Right hindlimb (tissue), 1 donor: ENCODE measurements at regions not wholly inside any gene's neighbourhood (a gene's known extent, or its start where the extent isn't known, plus 50 kb on each side); places are given as distances from the start of the nearest gene placed in this dataset.
"Not testable (repeated sequence)": the region's sequence is repeated elsewhere in the genome, so short reads cannot be mapped to it uniquely, and the experiment has no call there.

Experiments used
- DNase-seq: peaks from one replicate; pipeline ENCODE4 v3.0.0-alpha.2; 2018

DNA sequence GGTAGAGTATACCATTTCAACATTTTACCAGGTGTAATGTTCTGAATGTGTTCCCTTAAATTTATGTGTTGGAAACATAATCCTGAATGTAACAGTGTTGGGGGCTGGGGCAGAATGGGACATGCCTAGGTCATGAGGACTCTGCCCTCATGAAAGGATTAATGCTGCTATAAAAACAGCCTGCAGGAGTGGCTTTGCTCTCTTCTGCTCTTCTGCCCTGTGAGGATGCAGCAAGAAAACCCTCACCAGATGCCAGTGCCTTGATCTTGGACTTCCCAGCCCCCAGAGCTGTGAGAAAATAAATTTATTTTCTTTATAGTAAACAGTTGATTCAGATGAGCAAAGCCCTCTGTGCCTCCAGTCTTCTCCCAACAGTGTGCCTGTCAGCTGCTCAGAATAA lies 326.0 kb upstream of the ONECUT1 start:
- no peak for DNase-seq

GRCh38 chr15:53115563-53115962 lies 325.4 kb upstream of the ONECUT1 start:
- DNase-seq, result no peak

DNA sequence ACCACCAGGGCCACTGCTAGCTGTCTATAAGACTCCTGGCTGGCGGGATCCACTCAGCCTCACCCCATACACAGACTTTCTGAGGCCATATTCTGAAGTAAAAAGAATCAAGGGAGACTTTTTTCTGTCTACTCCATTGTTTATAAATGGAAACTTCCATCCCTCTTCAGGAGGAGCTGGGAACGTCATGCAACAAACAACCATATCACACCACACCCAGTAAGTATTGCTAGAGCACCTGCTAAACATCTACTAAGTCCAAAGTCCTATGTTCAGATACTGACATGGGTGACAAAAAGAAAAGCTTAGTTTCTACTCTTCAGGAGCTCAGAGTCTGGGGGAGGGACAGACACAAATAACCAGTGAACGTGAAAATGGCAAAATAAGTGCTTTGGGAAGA lies 324.8 kb upstream of the ONECUT1 start:
- DNase-seq, result no peak

DNA sequence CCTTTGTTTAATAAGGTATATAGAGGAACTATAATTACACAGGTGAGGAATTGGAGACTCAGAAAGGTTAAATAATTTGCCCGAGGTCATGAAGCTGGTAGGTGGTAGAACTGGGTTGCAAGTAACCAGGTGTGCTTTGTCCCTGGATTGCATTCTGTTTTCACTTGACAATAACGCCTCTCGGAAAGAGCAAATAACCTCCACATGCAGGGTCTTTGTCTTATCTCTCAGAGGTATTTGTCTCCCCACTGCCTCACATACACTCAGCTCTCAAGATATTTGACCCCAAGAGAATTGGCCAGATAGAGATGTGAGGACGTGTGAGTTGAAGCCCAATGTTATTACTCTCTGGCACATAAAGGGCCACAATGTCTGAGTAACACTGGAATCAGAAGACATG lies 320.9 kb upstream of the ONECUT1 start:
- no peak for DNase-seq

DNA sequence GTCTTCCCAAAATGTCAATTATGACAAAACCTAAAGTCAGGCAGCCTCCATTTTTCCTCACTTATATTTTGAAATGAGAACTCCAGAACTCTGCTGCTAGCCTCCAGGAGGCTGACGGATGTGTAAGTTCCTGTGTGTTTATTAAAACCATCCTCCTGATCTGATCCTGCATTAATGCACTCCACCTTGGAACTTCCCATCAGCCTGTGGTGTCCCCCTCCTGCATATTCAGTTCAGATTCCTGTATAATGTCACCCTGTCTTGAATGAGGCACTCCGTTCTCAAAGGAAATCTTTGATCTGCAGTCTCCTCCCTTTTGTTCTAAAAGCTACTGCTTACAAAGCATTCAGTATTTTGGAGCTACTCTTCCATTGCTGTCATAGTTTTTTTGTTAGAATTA lies 318.2 kb upstream of the ONECUT1 start:
- no peak for DNase-seq

DNA sequence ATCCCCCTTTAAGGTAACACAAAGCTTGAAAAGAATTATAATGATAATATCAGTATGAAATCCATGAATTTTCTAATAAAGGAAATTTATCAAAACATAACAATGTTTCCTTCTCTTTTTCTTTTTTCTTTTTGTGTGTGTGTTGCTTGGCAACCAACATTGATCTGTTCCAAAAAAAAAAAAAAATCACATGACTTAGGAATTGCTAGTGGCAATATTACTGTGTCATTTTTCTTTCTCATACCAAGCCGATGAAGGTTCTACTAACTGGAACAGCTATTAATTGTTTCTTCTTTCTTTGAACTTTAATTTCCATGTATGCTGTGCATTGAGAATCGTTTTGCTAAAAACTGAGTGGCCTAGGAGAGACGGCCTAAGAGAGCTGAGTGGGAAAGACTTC lies 317.7 kb upstream of the ONECUT1 start:
- DNase-seq, result no peak

DNA sequence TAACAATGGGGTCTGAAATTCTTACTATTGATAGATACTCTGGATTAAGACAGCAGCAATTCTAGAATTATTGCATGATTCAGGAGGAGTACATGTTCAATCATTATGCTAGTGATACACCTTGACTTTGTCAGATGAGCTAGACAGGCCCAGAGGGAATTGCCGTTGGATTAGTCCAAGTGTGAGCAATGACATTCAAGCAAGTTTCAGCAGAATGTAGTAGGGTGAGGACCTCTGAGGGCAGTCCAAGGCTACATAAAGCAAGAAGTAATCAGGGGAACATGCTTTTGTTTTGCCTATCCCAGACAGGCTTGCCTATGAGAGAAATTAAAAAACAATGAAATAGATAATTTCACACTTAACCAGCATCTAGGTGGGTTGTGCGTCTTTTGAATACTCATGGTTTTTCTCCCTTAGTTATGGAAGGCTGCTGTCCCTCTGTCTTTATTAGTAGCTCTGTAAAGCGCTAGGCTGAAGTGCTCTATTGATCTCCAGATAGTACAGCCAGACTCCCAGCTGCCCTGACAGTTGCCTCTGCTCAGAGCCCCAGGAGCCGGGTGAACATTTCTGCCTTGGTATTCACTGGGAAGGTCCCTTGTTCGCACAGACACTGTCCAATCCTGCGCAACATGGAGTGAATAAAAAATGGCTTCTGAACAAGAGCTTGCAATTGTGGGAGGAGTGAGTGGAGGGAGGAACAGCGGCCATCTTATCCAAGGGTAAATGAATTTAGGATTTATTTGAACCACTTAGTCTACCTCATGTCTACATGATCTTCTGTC lies 316.6 kb upstream of the ONECUT1 start:
- no peak for DNase-seq

DNA sequence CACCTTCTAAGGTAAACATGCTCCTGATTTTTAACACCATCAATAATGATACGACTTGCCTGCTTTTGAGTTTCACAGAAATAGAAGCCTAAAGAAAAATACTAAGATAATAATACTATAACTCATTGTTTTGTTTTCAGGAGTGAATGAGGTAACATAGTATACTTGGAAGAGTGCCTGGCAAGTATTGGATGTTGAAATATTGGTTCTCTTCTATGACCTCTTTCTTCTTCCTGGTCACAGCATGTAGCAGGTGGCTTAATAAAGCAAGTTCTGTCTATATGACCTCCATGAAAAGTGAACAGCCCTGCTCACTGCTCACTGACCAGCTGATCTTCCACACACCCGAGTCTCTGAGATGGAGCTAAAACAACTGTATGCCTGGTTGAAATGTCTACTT lies 312.3 kb upstream of the ONECUT1 start:
- DNase-seq, result no peak

GRCh38 chr15:53080484-53080883 lies 290.3 kb upstream of the ONECUT1 start:
- DNase-seq, result no peak

GRCh38 chr15:53074221-53074620 lies 284.1 kb upstream of the ONECUT1 start:
- DNase-seq, result no peak

- peak; percentile 38 for DNase-seq
Measured at GRCh38 chr15:53072077-53072476, 281.9 kb upstream of the ONECUT1 start.

GRCh38 chr15:53068636-53069035 lies 278.5 kb upstream of the ONECUT1 start:
- no peak for DNase-seq

- DNase-seq, result no peak
Measured at GRCh38 chr15:53059273-53060043, 269.3 kb upstream of the ONECUT1 start.

DNA sequence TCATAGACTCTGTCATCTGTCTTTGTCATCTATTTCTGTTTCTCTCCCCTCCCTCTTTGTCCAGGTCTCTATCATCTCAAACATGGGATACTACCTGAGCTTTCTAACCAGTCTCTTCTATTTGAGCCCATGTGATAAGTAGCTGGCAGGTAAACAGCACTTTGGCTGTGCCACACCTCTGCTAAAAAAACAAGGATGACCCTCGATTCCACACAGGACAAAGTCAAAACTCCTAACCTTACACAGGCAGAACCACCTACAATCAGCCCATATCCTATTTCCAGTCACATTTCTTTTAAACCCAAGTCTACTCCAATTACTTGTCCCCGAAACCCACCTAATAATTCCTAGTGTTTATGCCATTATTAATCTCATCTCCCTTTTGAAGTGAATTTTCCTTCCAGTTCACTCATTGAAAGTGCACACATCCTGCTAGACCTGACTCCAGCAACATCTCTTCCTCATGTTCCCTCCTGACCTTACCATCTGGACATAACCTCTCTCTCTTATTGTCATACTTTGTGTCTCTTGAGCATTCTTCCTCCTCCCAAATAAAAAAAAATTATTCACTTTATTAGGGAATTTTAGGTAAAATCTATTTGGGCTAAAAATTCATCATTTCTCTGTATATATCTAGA lies 256.1 kb upstream of the ONECUT1 start:
- no peak for DNase-seq

DNA sequence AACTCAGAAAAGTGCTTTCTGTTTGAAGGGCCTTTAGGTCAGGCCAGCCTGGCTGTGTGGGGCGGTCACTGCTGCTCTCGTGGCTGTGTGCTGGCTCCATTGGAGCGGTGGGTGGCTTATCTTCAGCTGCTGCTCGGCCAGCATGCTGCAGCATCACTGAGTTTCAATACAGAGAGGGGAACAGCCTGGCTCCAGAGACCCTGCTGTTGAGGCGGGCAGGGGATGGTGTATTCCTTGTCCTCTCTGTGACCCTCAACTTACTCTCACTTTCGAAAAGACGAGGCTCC lies 248.5 kb upstream of the ONECUT1 start:
- DNase-seq, result no peak

DNA sequence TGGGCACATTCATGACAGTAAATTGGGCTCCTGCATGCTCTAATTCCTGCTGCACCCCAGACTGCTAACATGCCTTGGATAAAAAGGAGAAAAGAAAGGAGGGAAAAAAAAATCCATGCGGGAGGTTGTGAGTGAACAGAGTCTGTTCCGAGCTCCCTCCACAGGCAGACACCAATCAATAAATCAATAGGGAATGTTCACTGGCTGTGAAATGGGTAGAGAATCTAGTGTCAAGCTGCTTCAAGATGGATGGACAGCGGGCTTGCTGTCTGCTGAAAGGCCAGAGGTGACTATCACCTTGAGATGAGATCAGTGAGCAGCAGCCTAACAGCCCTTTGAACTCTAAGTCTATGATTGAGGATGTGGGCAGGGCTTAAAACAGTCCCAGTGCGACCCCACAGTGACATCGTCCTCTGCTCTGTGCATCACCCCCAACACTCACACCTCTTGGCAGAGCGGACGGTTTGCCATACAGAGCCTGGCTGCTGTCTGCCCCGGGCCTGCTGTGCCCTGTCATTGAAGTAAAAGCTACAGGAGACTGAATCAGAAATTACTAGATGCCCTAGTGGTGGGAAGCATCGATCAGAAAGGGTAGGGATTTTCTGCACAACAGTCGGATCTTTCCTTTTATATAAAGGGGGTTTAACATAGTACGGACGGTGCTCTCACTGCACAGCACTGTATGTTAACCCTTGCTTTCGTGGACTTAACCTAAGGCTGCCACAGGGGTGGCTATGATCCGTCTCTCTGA lies 247.9 kb upstream of the ONECUT1 start:
- no peak for DNase-seq

- no peak for DNase-seq
Measured at GRCh38 chr15:53036641-53037040, 246.5 kb upstream of the ONECUT1 start.

GRCh38 chr15:53034767-53035245 lies 244.7 kb upstream of the ONECUT1 start:
- DNase-seq, result no peak

DNA sequence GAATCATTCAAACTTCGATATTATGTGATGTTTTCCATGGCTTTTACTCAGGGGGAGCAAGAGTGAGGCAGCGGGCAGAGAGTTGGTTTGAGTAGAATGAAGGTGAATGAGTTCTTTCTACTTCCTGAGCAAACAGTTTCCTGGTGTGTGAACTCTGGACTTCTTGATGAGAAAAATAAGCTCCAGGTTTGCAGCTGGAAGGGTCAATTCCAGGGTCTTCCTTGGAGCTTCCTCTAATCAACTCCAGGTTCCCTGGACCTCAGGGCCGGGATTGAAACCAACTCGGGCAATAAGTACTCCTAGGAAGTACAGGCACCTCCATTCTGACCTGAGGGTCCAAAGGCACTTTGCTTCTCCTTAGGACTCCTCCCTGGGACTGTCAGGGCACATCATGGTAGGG lies 243.6 kb upstream of the ONECUT1 start:
- DNase-seq, result no peak

DNA sequence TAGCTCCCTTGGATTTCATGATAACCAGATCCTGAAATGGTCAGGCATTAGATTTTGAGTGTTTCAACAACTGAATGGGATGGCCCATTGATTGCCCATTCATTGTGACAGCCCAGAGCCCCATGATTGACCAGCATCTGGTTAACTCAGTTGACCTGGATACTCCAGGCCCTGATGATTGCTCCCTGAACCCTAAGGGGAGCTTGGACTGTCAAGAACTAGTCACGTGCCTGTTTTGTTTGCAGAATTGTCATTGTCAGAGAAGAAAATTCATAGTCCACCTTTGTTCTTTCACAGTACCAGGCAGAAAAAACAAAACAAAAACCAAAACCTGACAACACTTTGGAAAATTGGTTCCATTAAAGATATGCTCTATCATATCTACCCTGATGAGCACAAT lies 241.3 kb upstream of the ONECUT1 start:
- no peak for DNase-seq

- DNase-seq, result no peak
Measured at GRCh38 chr15:53022788-53023187, 232.7 kb upstream of the ONECUT1 start.

DNA sequence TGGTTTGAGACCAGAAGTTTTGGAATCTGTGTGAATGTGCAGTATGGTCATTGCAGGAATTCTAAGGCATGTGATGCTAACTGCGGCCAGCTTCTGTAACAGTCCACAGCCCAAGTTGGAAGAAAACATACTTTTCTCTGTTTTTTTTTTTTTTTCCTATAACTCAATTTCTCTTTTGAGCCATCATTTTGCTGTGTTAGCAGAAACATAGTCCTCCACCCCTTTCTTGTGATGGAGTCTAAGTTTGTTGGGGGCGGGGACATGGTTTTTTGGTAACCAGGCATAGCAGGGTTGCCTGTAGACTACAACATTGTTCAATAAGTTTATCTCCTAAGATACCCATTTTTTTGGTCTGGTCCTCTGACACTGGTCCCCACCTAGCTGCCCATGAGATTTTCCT lies 223.2 kb upstream of the ONECUT1 start:
- no peak for DNase-seq

DNA sequence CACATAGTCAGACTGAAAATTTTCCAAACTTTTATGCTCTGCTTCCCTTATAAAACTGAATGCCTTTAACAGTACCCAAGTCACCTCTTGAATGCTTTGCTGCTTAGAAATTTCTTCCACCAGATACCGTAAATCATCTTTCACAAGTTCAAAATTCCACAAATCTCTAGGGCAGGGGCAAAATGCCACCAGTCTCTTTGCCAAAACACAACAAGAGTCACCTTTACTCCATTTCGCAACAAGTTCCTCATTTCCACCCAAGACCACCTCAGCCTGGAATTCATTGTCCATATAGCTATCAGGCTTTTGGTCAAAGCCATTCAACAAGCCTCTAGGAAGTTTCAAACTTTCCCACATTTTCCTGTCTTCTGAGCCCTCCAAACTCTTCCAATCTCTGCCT lies 221.6 kb upstream of the ONECUT1 start:
- DNase-seq, result not testable (repeated sequence)
